AG09319 (cell line): ENCODE measurements at regions not wholly inside any gene's neighbourhood (a gene's known extent, or its start where the extent isn't known, plus 50 kb on each side); places are given as distances from the start of the nearest gene placed in this dataset.
"Not testable (repeated sequence)": the region's sequence is repeated elsewhere in the genome, so short reads cannot be mapped to it uniquely, and the experiment has no call there.

Source experiments
- DNase-seq: peaks from one replicate; pipeline ENCODE4 v3.0.0-alpha.2; 2010; ENCODE audit warnings: low read depth; ENCODE audit errors: extremely low read depth
- CTCF ChIP-seq: IDR thresholded peaks from 2 replicates; pipeline ENCODE4 v1.5.1; 2011; ENCODE audit warnings: low read depth, mild to moderate bottlenecking, inconsistent platforms, low read length, moderate library complexity

DNA sequence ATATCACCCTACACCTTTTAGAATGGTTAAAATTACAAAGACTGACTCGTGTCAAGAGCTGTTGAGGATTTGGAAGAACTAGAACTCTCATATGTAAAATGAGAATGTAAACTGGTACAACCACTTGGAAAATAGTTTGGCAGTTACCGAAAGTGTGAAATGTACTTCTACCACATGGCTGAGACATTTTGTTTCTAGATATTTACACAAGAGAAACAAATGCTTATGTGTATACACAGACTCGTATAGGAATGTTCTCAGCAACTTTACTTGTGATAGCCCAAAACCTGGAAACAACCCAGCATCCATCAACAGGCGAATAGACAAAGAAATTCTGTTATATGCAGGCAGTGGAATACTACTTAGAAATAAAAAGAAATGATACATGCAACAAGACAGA, 103.0 kb downstream of the BRMS1L start:
- DNase-seq = no peak
- TF ChIP-seq CTCF = no peak

GRCh38 chr14:35927727-35928126, 101.6 kb downstream of the BRMS1L start:
- DNase-seq = no peak
- TF ChIP-seq CTCF = no peak

DNA sequence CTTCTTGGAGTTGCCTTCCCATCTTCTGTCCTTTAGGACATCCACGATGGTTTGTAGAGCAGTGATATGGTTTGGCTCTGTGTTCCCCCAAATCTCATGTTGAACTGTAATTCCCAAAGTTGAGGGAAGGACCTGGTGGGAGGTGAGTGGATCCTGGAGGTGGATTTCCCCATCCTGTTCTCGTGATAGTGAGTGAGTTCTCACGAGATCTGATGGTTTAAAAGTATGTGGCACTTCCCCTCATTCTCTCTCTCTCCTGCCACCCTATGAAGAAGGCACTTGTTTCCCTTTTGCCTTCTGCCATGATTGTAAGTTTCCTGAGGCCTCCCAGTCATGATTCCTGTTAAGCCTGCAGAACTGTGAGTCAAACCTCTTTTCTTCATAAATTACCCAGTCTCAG, 99.2 kb downstream of the BRMS1L start:
- TF ChIP-seq CTCF = no peak
- DNase-seq = no peak

DNA sequence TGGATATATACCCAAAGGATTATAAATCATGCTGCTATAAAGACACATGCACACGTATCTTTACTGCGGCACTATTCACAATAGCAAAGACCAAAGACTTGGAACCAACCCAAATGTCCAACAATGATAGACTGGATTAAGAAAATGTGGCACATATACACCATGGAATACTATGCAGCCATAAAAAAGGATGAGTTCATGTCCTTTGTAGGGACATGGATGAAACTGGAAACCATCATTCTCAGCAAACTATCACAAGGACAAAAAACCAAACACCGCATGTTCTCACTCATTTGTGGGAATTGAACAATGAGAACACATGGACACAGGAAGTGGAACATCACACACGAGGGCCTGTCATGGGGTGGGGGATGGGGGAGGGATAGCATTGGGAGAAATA, 96.5 kb downstream of the BRMS1L start:
- DNase-seq = not testable (repeated sequence)

DNA sequence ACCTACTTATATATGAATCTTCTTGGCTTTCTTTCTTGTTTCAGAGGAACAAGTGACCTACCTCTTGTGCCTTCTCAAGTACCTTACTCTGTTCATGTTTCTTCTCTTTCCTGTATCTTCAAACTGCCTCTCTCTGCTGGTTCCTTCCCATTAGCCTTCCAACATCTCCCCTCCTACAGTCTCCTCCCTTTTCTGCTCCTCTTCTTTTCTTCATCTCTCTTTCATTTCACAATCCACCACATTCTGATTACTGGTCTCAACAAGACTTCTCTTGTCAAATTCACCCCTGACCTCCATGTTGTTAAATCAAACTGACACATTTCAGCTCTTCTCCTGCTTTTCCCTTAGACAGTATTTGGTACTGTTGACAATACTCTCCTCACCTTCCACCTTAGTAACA, 95.6 kb downstream of the BRMS1L start:
- no peak for TF ChIP-seq CTCF
- no peak for DNase-seq
